Gastroesophageal sphincter (tissue), 3 donors: ENCODE measurements at regions not wholly inside any gene's neighbourhood (a gene's known extent, or its start where the extent isn't known, plus 50 kb on each side); places are given as distances from the start of the nearest gene placed in this dataset.

Experiments
- CTCF ChIP-seq, 4 experiments: fragments of 200-600 bp in 2 of 4; fragments of 450-650 bp in 2 of 4; sonication (generic) in 1 of 4; IDR thresholded peaks; one replicate each; pipeline ENCODE4 v1.5.1; 2017 to 2019; ENCODE audit warnings: antibody characterized with exemption in 4 of 4, mild to moderate bottlenecking in 2 of 4, moderate library complexity in 2 of 4
- EP300 ChIP-seq: sonication (generic); formaldehyde crosslinking; IDR thresholded peaks from one replicate; pipeline ENCODE4 v1.6.1; 2017; ENCODE audit warnings: antibody characterized with exemption, mild to moderate bottlenecking
- POLR2A ChIP-seq, 2 donors: fragments of 450-650 bp; IDR thresholded peaks; one replicate each; pipeline ENCODE4 v1.6.1; 2017; ENCODE audit warnings: antibody characterized with exemption in 2 of 2, mild to moderate bottlenecking in 2 of 2, moderate library complexity in 1 of 2

- TF ChIP-seq CTCF (IDR thresholded peaks at IDR 0.05) (no peak), POLR2A (IDR thresholded peaks at IDR 0.05) (no peak), EP300 (no peak)
These were observed 232.5 kb downstream of the SQOR start for GRCh38 chr15:45867281-45867680.
